ENCODE measurements at regions not wholly inside any gene's neighbourhood (a gene's known extent, or its start where the extent isn't known, plus 50 kb on each side); places are given as distances from the start of the nearest gene placed in this dataset.

GRCh38 chr21:35909456-35910223, 150.7 kb downstream of the SETD4 start:
- peak overlapping the region; percentile 62 for H3K27ac Mint-ChIP-seq (ENCODE audit: unreplicated experiment)
- H3K27me3 Mint-ChIP-seq (ENCODE audit: low read depth), result no peaks in the 10 kb centered on the region
- no peaks in the 10 kb centered on the region for H3K36me3 Mint-ChIP-seq (ENCODE audit: low read depth)
- TF ChIP-seq, protein P1, sequence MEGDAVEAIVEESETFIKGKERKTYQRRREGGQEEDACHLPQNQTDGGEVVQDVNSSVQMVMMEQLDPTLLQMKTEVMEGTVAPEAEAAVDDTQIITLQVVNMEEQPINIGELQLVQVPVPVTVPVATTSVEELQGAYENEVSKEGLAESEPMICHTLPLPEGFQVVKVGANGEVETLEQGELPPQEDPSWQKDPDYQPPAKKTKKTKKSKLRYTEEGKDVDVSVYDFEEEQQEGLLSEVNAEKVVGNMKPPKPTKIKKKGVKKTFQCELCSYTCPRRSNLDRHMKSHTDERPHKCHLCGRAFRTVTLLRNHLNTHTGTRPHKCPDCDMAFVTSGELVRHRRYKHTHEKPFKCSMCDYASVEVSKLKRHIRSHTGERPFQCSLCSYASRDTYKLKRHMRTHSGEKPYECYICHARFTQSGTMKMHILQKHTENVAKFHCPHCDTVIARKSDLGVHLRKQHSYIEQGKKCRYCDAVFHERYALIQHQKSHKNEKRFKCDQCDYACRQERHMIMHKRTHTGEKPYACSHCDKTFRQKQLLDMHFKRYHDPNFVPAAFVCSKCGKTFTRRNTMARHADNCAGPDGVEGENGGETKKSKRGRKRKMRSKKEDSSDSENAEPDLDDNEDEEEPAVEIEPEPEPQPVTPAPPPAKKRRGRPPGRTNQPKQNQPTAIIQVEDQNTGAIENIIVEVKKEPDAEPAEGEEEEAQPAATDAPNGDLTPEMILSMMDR (IDR thresholded peaks at IDR 0.05), result no peak
- peaks cover 33% of the 10 kb centered on the region for H3K4me1 Mint-ChIP-seq (ENCODE audit: low read depth)
- peaks cover 4% of the 10 kb centered on the region for H3K9me3 Mint-ChIP-seq (ENCODE audit: low read depth)
- no peak for DNase-seq (ENCODE audit: low spot score)
- no peak overlapping the region for H3K4me3 Mint-ChIP-seq (ENCODE audit: unreplicated experiment)

DNA sequence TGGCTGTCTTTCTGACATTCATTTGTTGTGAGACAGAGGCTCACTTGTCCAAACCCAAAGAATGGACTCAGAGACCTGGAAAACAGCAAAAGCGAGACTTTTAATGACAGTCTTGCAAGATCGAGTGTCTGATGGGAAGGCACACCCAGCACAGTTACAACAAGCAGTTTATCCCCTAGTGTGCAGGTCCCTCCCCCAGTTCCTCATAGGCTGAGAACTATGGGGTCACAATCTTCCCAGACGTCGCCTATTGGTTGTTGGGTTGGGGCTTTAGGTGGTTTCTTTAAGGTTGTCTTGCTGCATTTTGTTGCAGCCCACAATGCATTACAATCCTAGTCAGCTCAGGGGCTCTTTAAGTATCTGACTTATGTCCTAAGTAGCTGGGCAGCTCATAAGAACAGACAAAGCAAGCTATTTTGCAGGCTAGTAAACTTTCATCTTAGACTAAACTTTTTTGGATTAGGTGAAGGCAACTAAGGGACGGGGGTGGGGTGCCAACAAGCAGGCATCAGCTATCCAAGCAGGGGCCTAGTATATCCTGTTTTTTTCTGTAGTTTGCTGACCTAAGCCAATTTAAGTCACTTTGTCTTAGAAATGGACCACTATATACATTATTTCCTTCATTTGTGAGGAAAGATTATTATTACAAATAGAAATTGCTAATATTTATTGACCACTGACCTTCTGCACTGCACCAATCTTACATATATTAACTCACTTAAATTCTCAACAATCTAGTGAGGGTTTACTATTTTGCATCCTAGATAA, 151.8 kb downstream of the SETD4 start:
- H3K4me1 Mint-ChIP-seq (ENCODE audit: low read depth), result peaks cover 33% of the 10 kb centered on the region
- DNase-seq (ENCODE audit: low spot score), result no peak
- peaks cover 4% of the 10 kb centered on the region for H3K9me3 Mint-ChIP-seq (ENCODE audit: low read depth)
- H3K36me3 Mint-ChIP-seq (ENCODE audit: low read depth), result no peaks in the 10 kb centered on the region
- TF ChIP-seq, protein P1 (IDR thresholded peaks at IDR 0.05), result no peak
- no peaks in the 10 kb centered on the region for H3K27me3 Mint-ChIP-seq (ENCODE audit: low read depth)
- H3K4me3 Mint-ChIP-seq (ENCODE audit: unreplicated experiment), result no peak overlapping the region
- H3K27ac Mint-ChIP-seq (ENCODE audit: unreplicated experiment), result peak overlapping the region; percentile 62

DNA sequence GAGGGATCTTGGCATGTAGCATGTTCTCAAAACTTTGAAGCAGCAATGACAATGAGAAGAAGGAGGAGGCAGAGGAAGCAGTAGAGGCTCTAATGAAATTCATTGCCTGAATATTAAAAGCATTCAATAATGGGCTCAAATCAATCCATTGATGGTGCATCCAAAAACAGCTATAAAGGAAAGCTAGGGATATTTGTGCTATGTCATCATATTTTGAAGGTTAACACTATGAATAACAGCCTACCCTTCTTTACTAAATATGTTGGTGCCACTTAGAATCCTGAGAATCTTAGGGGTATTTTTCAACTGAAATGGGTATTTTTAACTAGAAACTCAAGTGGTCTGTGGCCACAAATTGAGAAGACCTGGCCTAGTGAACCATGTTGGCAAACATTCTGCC, 153.7 kb downstream of the SETD4 start:
- H3K9me3 Mint-ChIP-seq (ENCODE audit: low read depth), result peaks cover 13% of the 10 kb centered on the region
- TF ChIP-seq, protein P1 (IDR thresholded peaks at IDR 0.05), result no peak
- H3K36me3 Mint-ChIP-seq (ENCODE audit: low read depth), result no peaks in the 10 kb centered on the region
- H3K27ac Mint-ChIP-seq (ENCODE audit: unreplicated experiment), result no peak overlapping the region
- no peak overlapping the region for H3K4me3 Mint-ChIP-seq (ENCODE audit: unreplicated experiment)
- DNase-seq (ENCODE audit: low spot score), result no peak
- peaks cover 32% of the 10 kb centered on the region for H3K4me1 Mint-ChIP-seq (ENCODE audit: low read depth)
- no peaks in the 10 kb centered on the region for H3K27me3 Mint-ChIP-seq (ENCODE audit: low read depth)

- Mint-ChIP-seq H3K4me1 (ENCODE audit: low read depth) (peaks cover 29% of the 10 kb centered on the region), H3K27ac (ENCODE audit: unreplicated experiment) (no peak overlapping the region), H3K36me3 (ENCODE audit: low read depth) (no peaks in the 10 kb centered on the region), H3K27me3 (ENCODE audit: low read depth) (no peaks in the 10 kb centered on the region), H3K4me3 (ENCODE audit: unreplicated experiment) (no peak overlapping the region), H3K9me3 (ENCODE audit: low read depth) (peaks cover 13% of the 10 kb centered on the region)
- DNase-seq (ENCODE audit: low spot score), result no peak
- TF ChIP-seq, protein P1 (IDR thresholded peaks at IDR 0.05), result no peak
Observed at GRCh38 chr21:35905963-35906345, 154.4 kb downstream of the SETD4 start.

GRCh38 chr21:35905096-35905962, 155.0 kb downstream of the SETD4 start:
- no peak for DNase-seq (ENCODE audit: low spot score)
- no peaks in the 10 kb centered on the region for H3K27me3 Mint-ChIP-seq (ENCODE audit: low read depth)

More at GRCh38 chr21:35905096-35905962, 155.0 kb downstream of the SETD4 start:
- Mint-ChIP-seq H3K9me3 (ENCODE audit: low read depth) (peaks cover 9% of the 10 kb centered on the region), H3K27ac (ENCODE audit: unreplicated experiment) (peak overlapping the region; percentile 34), H3K4me3 (ENCODE audit: unreplicated experiment) (no peak overlapping the region), H3K4me1 (ENCODE audit: low read depth) (peaks cover 25% of the 10 kb centered on the region), H3K36me3 (ENCODE audit: low read depth) (no peaks in the 10 kb centered on the region)
- TF ChIP-seq, protein P1 (IDR thresholded peaks at IDR 0.05), result no peak
